SK-N-MC (cell line): ENCODE measurements at regions not wholly inside any gene's neighbourhood (a gene's known extent, or its start where the extent isn't known, plus 50 kb on each side); places are given as distances from the start of the nearest gene placed in this dataset.

Experiments used
- EZH2 ChIP-seq: fragments of 200-600 bp; sonication (generic); IDR thresholded peaks from one replicate; pipeline ENCODE4 v1.6.1; 2017; ENCODE audit warnings: antibody characterized with exemption
- POLR2AphosphoS5 ChIP-seq: IDR thresholded peaks from 2 replicates; pipeline ENCODE4 v1.6.1; 2012; ENCODE audit warnings: mild to moderate bottlenecking, low read depth, low read length, borderline replicate concordance

- TF ChIP-seq EZH2, result no peak
- no peak for TF ChIP-seq POLR2AphosphoS5
Observed at GRCh38 chr12:60997869-60998378, 1262.3 kb upstream of the USP15 start.
